ENCODE measurements at regions not wholly inside any gene's neighbourhood (a gene's known extent, or its start where the extent isn't known, plus 50 kb on each side); places are given as distances from the start of the nearest gene placed in this dataset.

DNA sequence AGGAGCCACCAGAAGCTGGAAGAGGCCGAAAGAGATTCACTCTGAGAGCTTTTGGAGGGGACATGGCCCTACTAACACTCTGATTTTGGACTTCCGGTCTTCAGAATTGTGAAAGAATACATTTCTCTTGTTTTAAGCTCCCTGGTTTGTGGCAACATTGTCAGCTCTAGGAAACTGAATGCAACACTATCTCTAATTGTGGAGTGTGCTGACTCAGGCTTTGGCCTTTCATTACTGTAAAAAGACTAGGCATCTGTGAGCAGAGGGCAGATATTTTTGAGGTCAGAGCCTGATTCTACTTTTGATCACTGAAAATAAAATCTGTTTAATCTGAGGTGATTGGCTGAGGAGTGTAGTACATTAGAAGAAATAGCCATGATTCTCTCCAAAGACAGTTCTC, 185.4 kb upstream of the FAM98A start:
- peak; percentile 33 for ATAC-seq
- ChIA-PET RAD21 (ENCODE audit: unreplicated experiment) (no interaction called here), CTCF (interaction anchor here (1.2 kb wide), 1 partner anchor 165 kb away, joined by 3 read pairs; no protein-coding TSS in a partner anchor), POLR2A (no interaction called here), SMC1A (ENCODE audit: uncharacterized antibody, unreplicated experiment) (interaction anchor here (0.7 to 1.2 kb wide), 3 partner anchors 12 to 139 kb away, joined by 3 read pairs; no protein-coding TSS in a partner anchor)
- Histone ChIP-seq H3K27ac (ENCODE audit: control insufficient read depth, insufficient read depth) (peak overlapping the region; percentile 0; the same call in 1 of the 2 replicates), H3K36me3 (ENCODE audit: control insufficient read depth in 2 of 2, insufficient read depth in 2 of 2, low read length in 1 of 2) (no peaks in the 10 kb centered on the region), H3K27me3 (replicated peaks in 1 of 2; ENCODE audit: control insufficient read depth in 2 of 2, insufficient read depth in 2 of 2, low read length in 1 of 2) (no peaks in the 10 kb centered on the region), H3K79me2 (ENCODE audit: control insufficient read depth, insufficient read depth, low read length) (no peaks in the 10 kb centered on the region), H2AFZ (ENCODE audit: control insufficient read depth, low read depth, low read length) (peak overlapping the region; percentile 26), H3K9me3 (replicated peaks; ENCODE audit: control insufficient read depth, insufficient read depth, low read length) (no peaks in the 10 kb centered on the region), H3K4me1 (ENCODE audit: control insufficient read depth, insufficient read depth, low read length) (peaks cover 23% of the 10 kb centered on the region), H4K20me1 (ENCODE audit: control insufficient read depth, insufficient read depth) (no peaks in the 10 kb centered on the region), H3K9ac (ENCODE audit: control insufficient read depth, insufficient read depth, low read length) (no peak overlapping the region), H3K4me2 (ENCODE audit: control insufficient read depth, insufficient read depth) (0 out of 2 replicates have a peak overlapping the region, but pooled peaks have one; percentile 27), H3K4me3 (no peak overlapping the region)
- TF ChIP-seq TCF12 (IDR thresholded peaks at IDR 0.05; ENCODE audit: low read depth, low read length) (no peak), NRF1 (conservative IDR thresholded peaks at IDR 0.05; ENCODE audit: low read depth, low read length) (no peak), SMARCA5 (IDR thresholded peaks at IDR 0.05) (no peak), ZBTB11 (CRISPR knock-in tag; IDR thresholded peaks at IDR 0.05) (no peak)
- FAIRE-seq = no peak
- intact Hi-C loops (cut with micrococcal nuclease; ENCODE audit: unreplicated experiment) (no loop called here), in situ Hi-C loops (cut with MboI) (no loop called here)
- DNase-seq (ENCODE audit: low read depth, low spot score) = no peak
- no TSS peak for BruUV-seq (replicated peaks)
- 56% methylated on average over 2 of the region's 2 CpGs for WGBS (ENCODE audit: insufficient coverage, insufficient replicate concordance, low lambda C conversion rate, missing lambda C conversion rate)

All from GM12878 (cell line).